ENCODE measurements at regions not wholly inside any gene's neighbourhood (a gene's known extent, or its start where the extent isn't known, plus 50 kb on each side); places are given as distances from the start of the nearest gene placed in this dataset.

DNA sequence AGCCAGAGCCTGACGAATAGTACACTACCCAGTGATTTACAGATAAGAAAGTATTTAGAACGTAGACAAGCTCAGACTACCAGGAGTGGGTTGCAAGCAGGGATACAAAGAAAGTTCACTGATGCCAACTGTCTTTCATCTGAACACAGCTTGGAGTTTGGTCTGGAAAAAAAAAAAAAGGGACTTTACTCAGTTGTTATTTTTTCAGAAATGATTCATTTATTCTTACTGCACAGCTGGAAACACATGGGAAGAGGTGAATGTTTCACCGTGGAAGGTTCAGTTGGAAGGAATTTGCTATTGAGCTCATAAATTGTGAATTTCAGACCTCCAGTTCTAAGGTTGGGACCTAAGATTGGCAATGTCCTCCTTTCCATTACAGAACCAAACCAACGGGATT lies 259.7 kb downstream of the ETAA1 start (continued):
- TF ChIP-seq, protein P1, sequence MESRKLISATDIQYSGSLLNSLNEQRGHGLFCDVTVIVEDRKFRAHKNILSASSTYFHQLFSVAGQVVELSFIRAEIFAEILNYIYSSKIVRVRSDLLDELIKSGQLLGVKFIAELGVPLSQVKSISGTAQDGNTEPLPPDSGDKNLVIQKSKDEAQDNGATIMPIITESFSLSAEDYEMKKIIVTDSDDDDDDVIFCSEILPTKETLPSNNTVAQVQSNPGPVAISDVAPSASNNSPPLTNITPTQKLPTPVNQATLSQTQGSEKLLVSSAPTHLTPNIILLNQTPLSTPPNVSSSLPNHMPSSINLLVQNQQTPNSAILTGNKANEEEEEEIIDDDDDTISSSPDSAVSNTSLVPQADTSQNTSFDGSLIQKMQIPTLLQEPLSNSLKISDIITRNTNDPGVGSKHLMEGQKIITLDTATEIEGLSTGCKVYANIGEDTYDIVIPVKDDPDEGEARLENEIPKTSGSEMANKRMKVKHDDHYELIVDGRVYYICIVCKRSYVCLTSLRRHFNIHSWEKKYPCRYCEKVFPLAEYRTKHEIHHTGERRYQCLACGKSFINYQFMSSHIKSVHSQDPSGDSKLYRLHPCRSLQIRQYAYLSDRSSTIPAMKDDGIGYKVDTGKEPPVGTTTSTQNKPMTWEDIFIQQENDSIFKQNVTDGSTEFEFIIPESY (IDR thresholded peaks at IDR 0.05; ENCODE audit: extremely low read depth, insufficient replicate concordance, low read length), result no peak
- no peak for TF ChIP-seq CBX3 (IDR thresholded peaks at IDR 0.05; ENCODE audit: low read depth)
- no peak for TF ChIP-seq POLR2AphosphoS5 (IDR thresholded peaks at IDR 0.05; ENCODE audit: low read depth, low read length)

DNA sequence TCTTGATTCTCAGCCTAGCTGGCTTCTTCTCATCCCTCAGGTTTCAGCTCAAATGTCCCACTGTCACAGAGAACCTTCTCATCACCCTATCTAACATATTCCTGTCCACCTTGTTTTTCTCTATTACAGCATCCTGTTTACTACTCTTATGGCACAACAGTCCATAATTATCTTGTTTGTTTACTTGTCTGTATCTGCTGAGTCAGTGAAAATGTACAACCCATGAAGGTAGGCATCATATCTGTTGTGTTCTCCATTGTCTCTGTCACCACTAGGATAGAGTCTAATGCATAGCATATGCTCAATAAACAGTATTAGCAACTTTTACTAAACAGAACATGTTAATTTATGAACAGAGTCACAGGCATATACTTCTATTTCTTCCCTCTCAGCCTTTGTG lies 261.7 kb downstream of the ETAA1 start:
- Histone ChIP-seq H3K9me3 (ENCODE audit: control insufficient read depth in 1 of 2, insufficient read depth in 1 of 2, low read depth in 1 of 2, low read length in 2 of 2) (no peaks in the 10 kb centered on the region), H3K27ac (ENCODE audit: low read depth, low read length) (no peak overlapping the region), H3K79me2 (ENCODE audit: insufficient read depth, low read length) (no peaks in the 10 kb centered on the region), H3K27me3 (ENCODE audit: insufficient read depth, low read length) (peaks cover 9% of the 10 kb centered on the region), H2AFZ (ENCODE audit: low read depth, low read length, poor library complexity, severe bottlenecking) (no peak overlapping the region), H3K4me1 (ENCODE audit: control insufficient read depth in 1 of 2, insufficient read depth in 2 of 2, low read length in 2 of 2) (no peaks in the 10 kb centered on the region), H3K4me2 (ENCODE audit: low read length) (no peak overlapping the region), H3K9me2 (ENCODE audit: insufficient read depth) (no peaks in the 10 kb centered on the region), H3K4me3 (replicated peaks in 1 of 2; ENCODE audit: low read depth in 1 of 2, low read length in 2 of 2) (no peak overlapping the region), H3K9ac (ENCODE audit: low read length) (no peak overlapping the region), H4K20me1 (ENCODE audit: insufficient read depth) (no peaks in the 10 kb centered on the region), H3K36me3 (ENCODE audit: control insufficient read depth in 1 of 2, insufficient read depth in 2 of 2, low read length in 2 of 2) (no peaks in the 10 kb centered on the region)
- CTCF ChIA-PET, result no interaction called here
- RAD21 ChIA-PET (ENCODE audit: low non-redundant PET in 1 of 2, low total read pairs in 2 of 2, uncharacterized antibody in 2 of 2, unreplicated experiment in 2 of 2), result no interaction called here
- ATAC-seq, result no peak
- intact Hi-C loops (cut with micrococcal nuclease), result no loop called here
- TF ChIP-seq YY1 (IDR thresholded peaks at IDR 0.05; ENCODE audit: extremely low read depth, insufficient replicate concordance, low read depth, low read length) (no peak), EZH2phosphoT487 (IDR thresholded peaks at IDR 0.05; ENCODE audit: borderline replicate concordance) (no peak), CBX3 (IDR thresholded peaks at IDR 0.05; ENCODE audit: low read depth) (no peak)
- TF ChIP-seq, protein P2, sequence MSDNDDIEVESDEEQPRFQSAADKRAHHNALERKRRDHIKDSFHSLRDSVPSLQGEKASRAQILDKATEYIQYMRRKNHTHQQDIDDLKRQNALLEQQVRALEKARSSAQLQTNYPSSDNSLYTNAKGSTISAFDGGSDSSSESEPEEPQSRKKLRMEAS (IDR thresholded peaks at IDR 0.05), result no peak
- POLR2A ChIA-PET, result no interaction called here
- no peak for DNase-seq (ENCODE audit: low read depth, low spot score)
- no TSS peak for BruUV-seq (replicated peaks)

Measured in HCT116 (cell line).